Stomach (tissue), 8 donors: ENCODE measurements at regions not wholly inside any gene's neighbourhood (a gene's known extent, or its start where the extent isn't known, plus 50 kb on each side); places are given as distances from the start of the nearest gene placed in this dataset.

ENCODE experiments used
- DNase-seq, 2 donors: peaks; one replicate each; pipeline versions ENCODE4 v3.0.0 to v3.0.0-alpha.2; 2013 to 2019
- H3K27ac ChIP-seq, 5 donors: fragments of 200-600 bp in 4 of 5; sonication (generic) in 4 of 5; one replicate each; pipeline ENCODE4 v1.5.1; 2013 to 2019; ENCODE audit warnings: mild to moderate bottlenecking in 1 of 5, moderate library complexity in 1 of 5
- H3K27me3 ChIP-seq, 3 donors: fragments of 200-600 bp; sonication (generic); one replicate each; pipeline ENCODE4 v1.5.1; 2017 to 2019; ENCODE audit warnings: mixed run types in 1 of 3
- H3K36me3 ChIP-seq, 4 donors: fragments of 200-600 bp; sonication (generic); 1 replicate in 3 of 4; 2 replicates in 1 of 4; pipeline ENCODE4 v1.5.1; 2016 to 2019
- H3K4me1 ChIP-seq, 4 donors: fragments of 200-600 bp; sonication (generic); one replicate each; pipeline ENCODE4 v1.5.1; 2016 to 2019
- H3K4me3 ChIP-seq, 4 donors: fragments of 200-600 bp; sonication (generic) in 3 of 4; one replicate each; pipeline ENCODE4 v1.5.1; 2016 to 2019; ENCODE audit warnings: mild to moderate bottlenecking in 1 of 4
- H3K9me3 ChIP-seq, 4 donors: fragments of 200-600 bp; sonication (generic); one replicate each; pipeline ENCODE4 v1.5.1; 2016 to 2019
- CTCF ChIP-seq, 7 experiments: fragments of 450-650 bp in 4 of 7; fragments of 200-600 bp in 3 of 7; sonication (generic) in 3 of 7; IDR thresholded peaks; one replicate each; pipeline ENCODE4 v1.5.1; 2016 to 2019; ENCODE audit warnings: antibody characterized with exemption in 7 of 7, control low read depth in 2 of 7, mild to moderate bottlenecking in 1 of 7
- EP300 ChIP-seq: sonication (generic); formaldehyde crosslinking; IDR thresholded peaks from one replicate; pipeline ENCODE4 v1.6.1; 2017; ENCODE audit warnings: antibody characterized with exemption
- POLR2A ChIP-seq, 4 donors: fragments of 450-650 bp; IDR thresholded peaks; one replicate each; pipeline ENCODE4 v1.6.1; 2016; ENCODE audit warnings: antibody characterized with exemption in 4 of 4, control low read depth in 2 of 4, mild to moderate bottlenecking in 1 of 4, moderate library complexity in 1 of 4
- POLR2AphosphoS5 ChIP-seq, 3 donors: sonication (generic); formaldehyde crosslinking; IDR thresholded peaks; one replicate each; pipeline ENCODE4 v1.6.1; 2016; ENCODE audit warnings: antibody characterized with exemption in 3 of 3
- WGBS, 5 donors: extraction: QIAGEN DNeasy Blood & Tissue Kit in 3 of 5; methylation state at CpG; one replicate each; pipeline versions ENCODE4 v1.1.5 to v1.1.7; 2013 to 2018; 5-methylcytosine and 5-hydroxymethylcytosine counted together
- intact Hi-C: fragments of 100-400 bp; cut with DNase I; formaldehyde crosslinking; loops from one replicate; pipeline ENCODE4 v1.15.1; 2023; ENCODE audit warnings: low total_unique reads
- donor health status: healthy with polysubstance abuse.
- donor health status: Bipolar disorder and iron deficiency.
- donor health status: healthy.

GRCh38 chr1:87203904-87204303 lies 124.8 kb upstream of the LMO4 start:
- no peak for DNase-seq
- Histone ChIP-seq H3K9me3 (no peaks in the 10 kb centered on the region), H3K4me1 (no peaks in the 10 kb centered on the region), H3K27ac (no peak overlapping the region), H3K4me3 (no peak overlapping the region), H3K36me3 (no peaks in the 10 kb centered on the region), H3K27me3 (peaks cover 0 to 6% (median 0%) of the 10 kb centered on the region in 3 donors)
- 55 to 70% (median 69%) methylated on average over 5 of the region's 5 CpGs for WGBS, 5 donors
- intact Hi-C loops: no loop called here
- TF ChIP-seq POLR2AphosphoS5 (IDR thresholded peaks at IDR 0.05) (no peak), EP300 (no peak), POLR2A (IDR thresholded peaks at IDR 0.05) (no peak), CTCF (IDR thresholded peaks at IDR 0.05) (no peak)

- intact Hi-C loops: no loop called here
- Histone ChIP-seq H3K4me1 (no peaks in the 10 kb centered on the region), H3K9me3 (no peaks in the 10 kb centered on the region), H3K27ac (no peak overlapping the region), H3K4me3 (no peak overlapping the region), H3K27me3 (peaks cover 0 to 6% (median 0%) of the 10 kb centered on the region in 3 donors), H3K36me3 (no peaks in the 10 kb centered on the region)
- DNase-seq: no peak
- WGBS, 5 donors: 67 to 75% (median 68%) methylated on average over 3 of the region's 3 CpGs
- TF ChIP-seq POLR2A (IDR thresholded peaks at IDR 0.05): no peak
- TF ChIP-seq CTCF (IDR thresholded peaks at IDR 0.05): no peak
- TF ChIP-seq EP300: no peak
Observed at GRCh38 chr1:87204441-87204840, 124.2 kb upstream of the LMO4 start.

GRCh38 chr1:87204921-87205320 lies 123.8 kb upstream of the LMO4 start:
- no peaks in the 10 kb centered on the region for H3K36me3 ChIP-seq
- H3K4me1 ChIP-seq: no peaks in the 10 kb centered on the region
- no peak for DNase-seq
- no peak for TF ChIP-seq CTCF (IDR thresholded peaks at IDR 0.05)
- TF ChIP-seq POLR2A (IDR thresholded peaks at IDR 0.05): no peak
- TF ChIP-seq POLR2AphosphoS5 (IDR thresholded peaks at IDR 0.05): no peak
- TF ChIP-seq EP300: no peak
- H3K9me3 ChIP-seq: no peaks in the 10 kb centered on the region
- no peak overlapping the region for H3K4me3 ChIP-seq
- WGBS, 5 donors: 52 to 62% (median 58%) methylated on average over 8 of the region's 8 CpGs
- peaks cover 0 to 6% (median 0%) of the 10 kb centered on the region in 3 donors for H3K27me3 ChIP-seq
- intact Hi-C loops: no loop called here
- no peak overlapping the region for H3K27ac ChIP-seq

GRCh38 chr1:87206044-87206831 lies 122.4 kb upstream of the LMO4 start:
- Histone ChIP-seq H3K27me3 (peaks cover 0 to 6% (median 0%) of the 10 kb centered on the region in 3 donors), H3K36me3 (no peaks in the 10 kb centered on the region), H3K4me3 (no peak overlapping the region), H3K27ac (no peak overlapping the region), H3K4me1 (no peaks in the 10 kb centered on the region), H3K9me3 (no peaks in the 10 kb centered on the region)
- 78 to 86% (median 85%) methylated on average over 9 of the region's 9 CpGs for WGBS, 5 donors
- TF ChIP-seq CTCF (IDR thresholded peaks at IDR 0.05) (no peak), POLR2AphosphoS5 (IDR thresholded peaks at IDR 0.05) (no peak), POLR2A (IDR thresholded peaks at IDR 0.05) (no peak), EP300 (no peak)
- intact Hi-C loops: no loop called here
- DNase-seq: no peak
